Stomach (tissue), 4 donors: ENCODE measurements at regions not wholly inside any gene's neighbourhood (a gene's known extent, or its start where the extent isn't known, plus 50 kb on each side); places are given as distances from the start of the nearest gene placed in this dataset.

Experiments used
- EP300 ChIP-seq: sonication (generic); formaldehyde crosslinking; IDR thresholded peaks from one replicate; pipeline ENCODE4 v1.6.1; 2017; ENCODE audit warnings: antibody characterized with exemption
- POLR2A ChIP-seq, 4 donors: fragments of 450-650 bp; IDR thresholded peaks; one replicate each; pipeline ENCODE4 v1.6.1; 2016; ENCODE audit warnings: antibody characterized with exemption in 4 of 4, control low read depth in 2 of 4, mild to moderate bottlenecking in 1 of 4, moderate library complexity in 1 of 4
- POLR2AphosphoS5 ChIP-seq, 3 donors: sonication (generic); formaldehyde crosslinking; IDR thresholded peaks; one replicate each; pipeline ENCODE4 v1.6.1; 2016; ENCODE audit warnings: antibody characterized with exemption in 3 of 3
- TF ChIP-seq, protein P1 (sequence below), 7 experiments: fragments of 450-650 bp in 4 of 7; fragments of 200-600 bp in 3 of 7; sonication (generic) in 3 of 7; IDR thresholded peaks; one replicate each; pipeline ENCODE4 v1.5.1; 2016 to 2019; ENCODE audit warnings: antibody characterized with exemption in 7 of 7, control low read depth in 2 of 7, mild to moderate bottlenecking in 1 of 7

- TF ChIP-seq, protein P1, sequence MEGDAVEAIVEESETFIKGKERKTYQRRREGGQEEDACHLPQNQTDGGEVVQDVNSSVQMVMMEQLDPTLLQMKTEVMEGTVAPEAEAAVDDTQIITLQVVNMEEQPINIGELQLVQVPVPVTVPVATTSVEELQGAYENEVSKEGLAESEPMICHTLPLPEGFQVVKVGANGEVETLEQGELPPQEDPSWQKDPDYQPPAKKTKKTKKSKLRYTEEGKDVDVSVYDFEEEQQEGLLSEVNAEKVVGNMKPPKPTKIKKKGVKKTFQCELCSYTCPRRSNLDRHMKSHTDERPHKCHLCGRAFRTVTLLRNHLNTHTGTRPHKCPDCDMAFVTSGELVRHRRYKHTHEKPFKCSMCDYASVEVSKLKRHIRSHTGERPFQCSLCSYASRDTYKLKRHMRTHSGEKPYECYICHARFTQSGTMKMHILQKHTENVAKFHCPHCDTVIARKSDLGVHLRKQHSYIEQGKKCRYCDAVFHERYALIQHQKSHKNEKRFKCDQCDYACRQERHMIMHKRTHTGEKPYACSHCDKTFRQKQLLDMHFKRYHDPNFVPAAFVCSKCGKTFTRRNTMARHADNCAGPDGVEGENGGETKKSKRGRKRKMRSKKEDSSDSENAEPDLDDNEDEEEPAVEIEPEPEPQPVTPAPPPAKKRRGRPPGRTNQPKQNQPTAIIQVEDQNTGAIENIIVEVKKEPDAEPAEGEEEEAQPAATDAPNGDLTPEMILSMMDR (IDR thresholded peaks at IDR 0.05), result no peak
- TF ChIP-seq POLR2A (IDR thresholded peaks at IDR 0.05) (no peak), EP300 (no peak), POLR2AphosphoS5 (IDR thresholded peaks at IDR 0.05) (no peak)
Measured at GRCh38 chrX:10884246-10884645, 226.9 kb upstream of the HCCS start.
